OCI-LY3 (cell line): ENCODE measurements at regions not wholly inside any gene's neighbourhood (a gene's known extent, or its start where the extent isn't known, plus 50 kb on each side); places are given as distances from the start of the nearest gene placed in this dataset.

Source experiments
- H2AFZ ChIP-seq: fragments of 200-600, 300-600 bp; shearing (Covaris generic); 2 replicates; pipeline ENCODE4 v1.6.0; 2014; ENCODE audit warnings: antibody characterized with exemption, low read depth, low read length
- H3K27ac ChIP-seq: fragments of 200-600, 300-600 bp; sonication (generic); 2 replicates; pipeline ENCODE4 v1.5.1; 2014; ENCODE audit warnings: mild to moderate bottlenecking, low read length, moderate library complexity, mixed read lengths
- H3K27me3 ChIP-seq: fragments of 200-600, 300-600 bp; sonication (generic); 2 replicates; pipeline ENCODE4 v1.6.1; 2014; ENCODE audit warnings: low read depth, low read length, mixed read lengths
- H3K36me3 ChIP-seq: fragments of 200-600, 300-600 bp; sonication (generic); replicated peaks from 2 replicates; pipeline ENCODE3; 2014; ENCODE audit warnings: low read depth, low read length, mixed read lengths
- H3K4me1 ChIP-seq: fragments of 300-600, 200-600 bp; sonication (generic); 2 replicates; pipeline ENCODE4 v1.6.1; 2014; ENCODE audit warnings: low read length, mixed read lengths
- H3K4me2 ChIP-seq: fragments of 200-600, 300-600 bp; sonication (generic); 2 replicates; pipeline ENCODE4 v1.6.1; 2014; ENCODE audit warnings: low read length, mixed read lengths
- H3K4me3 ChIP-seq: fragments of 300-600, 200-600 bp; sonication (generic); 2 replicates; pipeline ENCODE4 v1.5.1; 2014; ENCODE audit warnings: antibody characterized with exemption, mild to moderate bottlenecking, low read length, moderate library complexity
- H3K79me2 ChIP-seq: fragments of 300-600, 200-600 bp; shearing (Covaris generic); 2 replicates; pipeline ENCODE4 v1.6.1; 2014; ENCODE audit warnings: mild to moderate bottlenecking, low read length, mixed read lengths
- H3K9ac ChIP-seq: fragments of 300-600, 200-600 bp; shearing (Covaris generic); 2 replicates; pipeline ENCODE4 v1.6.0; 2014; ENCODE audit warnings: mild to moderate bottlenecking, low read length, moderate library complexity
- H3K9me3 ChIP-seq: fragments of 200-600, 300-600 bp; shearing (Covaris generic); 2 replicates; pipeline ENCODE4 v1.6.1; 2014; ENCODE audit warnings: low read length, mixed read lengths; ENCODE audit not compliant: insufficient read depth
- H4K20me1 ChIP-seq: fragments of 200-600, 300-600 bp; sonication (generic); 2 replicates; pipeline ENCODE4 v1.6.1; 2016; ENCODE audit warnings: low read length, mixed read lengths; ENCODE audit not compliant: insufficient read depth
- EZH2phosphoT487 ChIP-seq: fragments of 200-600 bp; shearing (Covaris generic); IDR thresholded peaks from 2 replicates; pipeline ENCODE4 v1.6.1; 2018; ENCODE audit warnings: antibody characterized with exemption, mixed run types, low read depth
- TF ChIP-seq, protein P1 (sequence below): fragments of 200-600, 300-600 bp; sonication (generic); IDR thresholded peaks from 2 replicates; pipeline ENCODE4 v1.5.1; 2014; ENCODE audit warnings: antibody characterized with exemption, low read length, low read depth

DNA sequence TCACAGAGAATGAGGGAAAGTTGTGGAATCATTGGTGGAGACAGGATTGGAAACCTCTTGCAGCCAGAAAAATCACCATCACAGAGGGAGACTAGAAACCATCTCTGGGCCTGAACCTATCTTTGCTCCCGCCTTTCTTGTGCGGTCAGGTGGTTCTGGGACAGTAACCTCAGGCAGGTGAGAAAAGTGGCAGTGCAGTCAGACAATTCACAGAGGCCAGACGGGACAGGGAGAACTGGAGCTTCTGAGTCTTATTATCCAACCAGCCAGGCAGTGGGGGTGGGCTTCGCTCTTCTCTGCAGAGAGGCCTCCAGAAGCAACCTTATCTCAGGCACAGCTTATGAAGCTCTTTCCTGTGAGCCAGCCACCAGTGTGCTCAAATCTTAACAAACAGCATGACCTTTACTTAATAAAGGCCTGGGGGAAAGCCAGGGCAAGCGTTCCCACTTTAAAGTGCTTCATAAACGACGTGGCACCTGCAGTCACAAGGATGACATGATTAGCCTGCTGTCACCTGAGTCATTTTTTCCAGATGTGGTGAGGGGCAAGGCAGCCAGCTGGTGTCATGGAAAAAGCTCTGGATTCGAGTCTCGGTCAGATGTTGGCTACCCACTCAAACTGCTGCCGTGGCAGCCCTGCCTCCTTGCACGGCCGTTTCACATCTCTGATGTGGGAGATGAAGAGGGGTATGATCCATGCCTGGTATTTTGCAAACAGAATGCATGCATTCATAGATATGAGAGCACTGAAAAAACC lies 109.7 kb downstream of the B3GNT2 start:
- no peak overlapping the region for H3K9ac ChIP-seq
- no peaks in the 10 kb centered on the region for H3K36me3 ChIP-seq
- H3K27ac ChIP-seq: no peak overlapping the region
- no peak for TF ChIP-seq EZH2phosphoT487
- TF ChIP-seq, protein P1, sequence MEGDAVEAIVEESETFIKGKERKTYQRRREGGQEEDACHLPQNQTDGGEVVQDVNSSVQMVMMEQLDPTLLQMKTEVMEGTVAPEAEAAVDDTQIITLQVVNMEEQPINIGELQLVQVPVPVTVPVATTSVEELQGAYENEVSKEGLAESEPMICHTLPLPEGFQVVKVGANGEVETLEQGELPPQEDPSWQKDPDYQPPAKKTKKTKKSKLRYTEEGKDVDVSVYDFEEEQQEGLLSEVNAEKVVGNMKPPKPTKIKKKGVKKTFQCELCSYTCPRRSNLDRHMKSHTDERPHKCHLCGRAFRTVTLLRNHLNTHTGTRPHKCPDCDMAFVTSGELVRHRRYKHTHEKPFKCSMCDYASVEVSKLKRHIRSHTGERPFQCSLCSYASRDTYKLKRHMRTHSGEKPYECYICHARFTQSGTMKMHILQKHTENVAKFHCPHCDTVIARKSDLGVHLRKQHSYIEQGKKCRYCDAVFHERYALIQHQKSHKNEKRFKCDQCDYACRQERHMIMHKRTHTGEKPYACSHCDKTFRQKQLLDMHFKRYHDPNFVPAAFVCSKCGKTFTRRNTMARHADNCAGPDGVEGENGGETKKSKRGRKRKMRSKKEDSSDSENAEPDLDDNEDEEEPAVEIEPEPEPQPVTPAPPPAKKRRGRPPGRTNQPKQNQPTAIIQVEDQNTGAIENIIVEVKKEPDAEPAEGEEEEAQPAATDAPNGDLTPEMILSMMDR: no peak
- H3K4me1 ChIP-seq: peaks cover 57% of the 10 kb centered on the region
- no peaks in the 10 kb centered on the region for H4K20me1 ChIP-seq
- H3K4me3 ChIP-seq: no peak overlapping the region
- H3K27me3 ChIP-seq: no peaks in the 10 kb centered on the region
- H2AFZ ChIP-seq: no peak overlapping the region
- H3K79me2 ChIP-seq: no peaks in the 10 kb centered on the region
- H3K4me2 ChIP-seq: peak overlapping the region; percentile 25
- no peaks in the 10 kb centered on the region for H3K9me3 ChIP-seq

DNA sequence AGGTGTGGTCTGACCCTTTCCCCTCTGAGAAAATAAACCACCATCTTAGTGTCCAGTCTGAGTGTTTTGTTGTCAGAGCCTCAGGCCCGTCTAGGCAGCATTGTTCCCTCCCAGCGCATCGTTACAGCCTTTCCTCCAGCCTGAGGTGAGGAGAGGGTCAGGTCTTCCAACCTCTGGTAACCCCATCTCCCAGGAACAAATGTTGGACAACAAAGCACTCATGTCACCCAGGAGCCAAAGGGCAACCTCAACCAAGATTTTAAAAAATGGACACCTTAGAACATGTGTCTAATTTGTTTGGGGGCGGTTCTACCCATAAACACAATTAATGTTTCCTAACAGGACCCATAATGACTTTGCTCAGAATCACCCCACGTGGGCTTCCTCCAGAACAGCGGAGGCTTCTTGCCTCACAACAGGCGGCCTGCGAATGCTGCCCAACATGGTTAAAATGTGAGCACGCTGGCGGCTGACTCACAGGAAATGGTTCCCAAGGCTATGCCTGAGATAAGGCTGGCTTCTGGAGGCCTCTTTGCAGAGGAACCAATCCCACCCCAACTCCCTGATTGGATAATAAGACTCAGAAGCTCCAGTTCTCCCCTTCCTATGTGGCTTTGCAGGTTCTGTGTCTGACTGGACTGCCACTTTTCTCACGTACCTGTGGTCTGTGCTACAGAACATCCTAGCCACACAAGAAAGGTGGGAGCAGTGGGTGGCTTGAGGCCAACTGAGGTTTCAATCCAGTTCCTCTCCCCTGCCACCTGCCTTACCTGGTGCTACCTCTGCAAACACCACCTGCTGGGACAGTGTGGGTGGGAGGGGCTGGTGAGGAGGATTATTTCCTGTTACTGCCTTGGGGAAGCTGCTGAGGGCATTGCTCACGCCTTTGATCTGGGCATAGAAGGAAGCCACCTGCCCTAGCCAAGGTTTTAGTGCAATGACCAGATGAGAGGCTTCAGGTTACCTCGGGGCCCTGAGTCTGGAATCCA lies 108.8 kb downstream of the B3GNT2 start:
- no peaks in the 10 kb centered on the region for H3K79me2 ChIP-seq
- H3K4me2 ChIP-seq: peak overlapping the region; percentile 25
- H4K20me1 ChIP-seq: no peaks in the 10 kb centered on the region
- TF ChIP-seq, protein P1: no peak
- no peak for TF ChIP-seq EZH2phosphoT487
- H3K9ac ChIP-seq: no peak overlapping the region
- H3K4me1 ChIP-seq: peaks cover 53% of the 10 kb centered on the region
- H3K9me3 ChIP-seq: no peaks in the 10 kb centered on the region
- no peak overlapping the region for H2AFZ ChIP-seq
- no peak overlapping the region for H3K27ac ChIP-seq
- H3K36me3 ChIP-seq: no peaks in the 10 kb centered on the region
- H3K27me3 ChIP-seq: no peaks in the 10 kb centered on the region
- no peak overlapping the region for H3K4me3 ChIP-seq

DNA sequence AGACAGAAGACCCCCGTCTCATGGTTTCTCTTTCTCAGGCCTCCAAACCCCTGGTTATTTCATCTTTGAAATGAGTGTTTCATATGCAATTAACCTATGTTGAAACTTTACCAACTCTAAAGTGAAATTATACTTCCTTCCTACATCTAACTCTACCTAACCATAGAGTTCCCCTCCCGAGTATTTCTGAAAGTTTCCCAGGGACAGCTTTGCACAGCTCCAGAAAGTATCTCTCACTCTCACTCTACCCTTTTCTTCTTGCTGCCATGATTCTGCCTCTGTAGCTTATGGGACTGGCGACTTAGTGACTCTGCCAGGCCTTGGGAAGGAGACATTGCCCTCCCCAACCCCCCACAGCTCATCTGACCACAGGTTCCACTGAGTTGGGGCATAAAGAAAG lies 107.9 kb downstream of the B3GNT2 start:
- Histone ChIP-seq H3K4me1 (peaks cover 48% of the 10 kb centered on the region), H3K27me3 (no peaks in the 10 kb centered on the region), H3K4me2 (no peak overlapping the region), H3K79me2 (no peaks in the 10 kb centered on the region), H4K20me1 (no peaks in the 10 kb centered on the region), H3K9me3 (no peaks in the 10 kb centered on the region), H3K36me3 (no peaks in the 10 kb centered on the region), H3K9ac (no peak overlapping the region), H3K27ac (no peak overlapping the region), H2AFZ (no peak overlapping the region), H3K4me3 (no peak overlapping the region)
- TF ChIP-seq, protein P1: no peak
- no peak for TF ChIP-seq EZH2phosphoT487
